SK-N-SH (cell line): ENCODE measurements at regions not wholly inside any gene's neighbourhood (a gene's known extent, or its start where the extent isn't known, plus 50 kb on each side); places are given as distances from the start of the nearest gene placed in this dataset.

Source experiments
- CHD2 ChIP-seq: fragments of 150-350 bp; IDR thresholded peaks from 2 replicates; pipeline ENCODE4 v1.6.1; 2018; ENCODE audit warnings: low read length; ENCODE audit not compliant: partially characterized antibody
- ELF1 ChIP-seq: IDR thresholded peaks from 2 replicates; pipeline ENCODE4 v1.4.0; 2012
- EP300 ChIP-seq, 2 experiments: IDR thresholded peaks; 2 replicates each; pipeline versions ENCODE4 v1.4.0 to v1.6.1; 2012; ENCODE audit warnings: borderline replicate concordance in 1 of 2, low read depth in 1 of 2, low read length in 1 of 2
- JUND ChIP-seq: IDR thresholded peaks from 2 replicates; pipeline ENCODE4 v1.4.0; 2012
- NFIC ChIP-seq: IDR thresholded peaks from 2 replicates; pipeline ENCODE4 v1.4.0; 2012; ENCODE audit warnings: borderline replicate concordance
- POLR2AphosphoS5 ChIP-seq: IDR thresholded peaks from 2 replicates; pipeline ENCODE4 v1.6.1; 2012; ENCODE audit warnings: low read depth, low read length
- RCOR1 ChIP-seq: fragments of 150-350 bp; IDR thresholded peaks from 2 replicates; pipeline ENCODE4 v1.6.1; 2017; ENCODE audit warnings: antibody characterized with exemption, low read length
- TAF1 ChIP-seq: IDR thresholded peaks from 2 replicates; pipeline ENCODE4 v1.6.1; 2012; ENCODE audit warnings: low read depth, mild to moderate bottlenecking, low read length, moderate library complexity, borderline replicate concordance
- TF ChIP-seq, protein P1 (sequence below): fragments of 200-600 bp; sonication (generic); IDR thresholded peaks from 2 replicates; pipeline ENCODE4 v1.6.1; 2017; ENCODE audit warnings: antibody characterized with exemption, mild to moderate bottlenecking, moderate library complexity
- TF ChIP-seq, protein P2 (sequence below): IDR thresholded peaks from 2 replicates; pipeline ENCODE4; 2012
- TF ChIP-seq, protein P3 (sequence below): IDR thresholded peaks from 2 replicates; pipeline ENCODE4 v1.4.0; 2012; ENCODE audit warnings: low read depth, borderline replicate concordance
- TF ChIP-seq, protein P4 (sequence below): IDR thresholded peaks from 2 replicates; pipeline ENCODE4 v1.6.1; 2012; ENCODE audit warnings: mild to moderate bottlenecking, low read depth, low read length, moderate library complexity

- TF ChIP-seq, protein P1, sequence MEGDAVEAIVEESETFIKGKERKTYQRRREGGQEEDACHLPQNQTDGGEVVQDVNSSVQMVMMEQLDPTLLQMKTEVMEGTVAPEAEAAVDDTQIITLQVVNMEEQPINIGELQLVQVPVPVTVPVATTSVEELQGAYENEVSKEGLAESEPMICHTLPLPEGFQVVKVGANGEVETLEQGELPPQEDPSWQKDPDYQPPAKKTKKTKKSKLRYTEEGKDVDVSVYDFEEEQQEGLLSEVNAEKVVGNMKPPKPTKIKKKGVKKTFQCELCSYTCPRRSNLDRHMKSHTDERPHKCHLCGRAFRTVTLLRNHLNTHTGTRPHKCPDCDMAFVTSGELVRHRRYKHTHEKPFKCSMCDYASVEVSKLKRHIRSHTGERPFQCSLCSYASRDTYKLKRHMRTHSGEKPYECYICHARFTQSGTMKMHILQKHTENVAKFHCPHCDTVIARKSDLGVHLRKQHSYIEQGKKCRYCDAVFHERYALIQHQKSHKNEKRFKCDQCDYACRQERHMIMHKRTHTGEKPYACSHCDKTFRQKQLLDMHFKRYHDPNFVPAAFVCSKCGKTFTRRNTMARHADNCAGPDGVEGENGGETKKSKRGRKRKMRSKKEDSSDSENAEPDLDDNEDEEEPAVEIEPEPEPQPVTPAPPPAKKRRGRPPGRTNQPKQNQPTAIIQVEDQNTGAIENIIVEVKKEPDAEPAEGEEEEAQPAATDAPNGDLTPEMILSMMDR = no peak
- TF ChIP-seq EP300 (IDR thresholded peaks at IDR 0.05; ENCODE audit: borderline replicate concordance in 1 of 2, low read depth in 1 of 2, low read length in 1 of 2) (no peak), POLR2AphosphoS5 (no peak), ELF1 (no peak), TAF1 (no peak), RCOR1 (no peak), JUND (no peak), CHD2 (no peak), NFIC (no peak)
- TF ChIP-seq, protein P2, sequence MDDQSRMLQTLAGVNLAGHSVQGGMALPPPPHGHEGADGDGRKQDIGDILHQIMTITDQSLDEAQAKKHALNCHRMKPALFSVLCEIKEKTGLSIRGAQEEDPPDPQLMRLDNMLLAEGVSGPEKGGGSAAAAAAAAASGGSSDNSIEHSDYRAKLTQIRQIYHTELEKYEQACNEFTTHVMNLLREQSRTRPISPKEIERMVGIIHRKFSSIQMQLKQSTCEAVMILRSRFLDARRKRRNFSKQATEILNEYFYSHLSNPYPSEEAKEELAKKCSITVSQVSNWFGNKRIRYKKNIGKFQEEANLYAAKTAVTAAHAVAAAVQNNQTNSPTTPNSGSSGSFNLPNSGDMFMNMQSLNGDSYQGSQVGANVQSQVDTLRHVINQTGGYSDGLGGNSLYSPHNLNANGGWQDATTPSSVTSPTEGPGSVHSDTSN = no peak
- TF ChIP-seq, protein P3, sequence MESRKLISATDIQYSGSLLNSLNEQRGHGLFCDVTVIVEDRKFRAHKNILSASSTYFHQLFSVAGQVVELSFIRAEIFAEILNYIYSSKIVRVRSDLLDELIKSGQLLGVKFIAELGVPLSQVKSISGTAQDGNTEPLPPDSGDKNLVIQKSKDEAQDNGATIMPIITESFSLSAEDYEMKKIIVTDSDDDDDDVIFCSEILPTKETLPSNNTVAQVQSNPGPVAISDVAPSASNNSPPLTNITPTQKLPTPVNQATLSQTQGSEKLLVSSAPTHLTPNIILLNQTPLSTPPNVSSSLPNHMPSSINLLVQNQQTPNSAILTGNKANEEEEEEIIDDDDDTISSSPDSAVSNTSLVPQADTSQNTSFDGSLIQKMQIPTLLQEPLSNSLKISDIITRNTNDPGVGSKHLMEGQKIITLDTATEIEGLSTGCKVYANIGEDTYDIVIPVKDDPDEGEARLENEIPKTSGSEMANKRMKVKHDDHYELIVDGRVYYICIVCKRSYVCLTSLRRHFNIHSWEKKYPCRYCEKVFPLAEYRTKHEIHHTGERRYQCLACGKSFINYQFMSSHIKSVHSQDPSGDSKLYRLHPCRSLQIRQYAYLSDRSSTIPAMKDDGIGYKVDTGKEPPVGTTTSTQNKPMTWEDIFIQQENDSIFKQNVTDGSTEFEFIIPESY = no peak
- TF ChIP-seq, protein P4, sequence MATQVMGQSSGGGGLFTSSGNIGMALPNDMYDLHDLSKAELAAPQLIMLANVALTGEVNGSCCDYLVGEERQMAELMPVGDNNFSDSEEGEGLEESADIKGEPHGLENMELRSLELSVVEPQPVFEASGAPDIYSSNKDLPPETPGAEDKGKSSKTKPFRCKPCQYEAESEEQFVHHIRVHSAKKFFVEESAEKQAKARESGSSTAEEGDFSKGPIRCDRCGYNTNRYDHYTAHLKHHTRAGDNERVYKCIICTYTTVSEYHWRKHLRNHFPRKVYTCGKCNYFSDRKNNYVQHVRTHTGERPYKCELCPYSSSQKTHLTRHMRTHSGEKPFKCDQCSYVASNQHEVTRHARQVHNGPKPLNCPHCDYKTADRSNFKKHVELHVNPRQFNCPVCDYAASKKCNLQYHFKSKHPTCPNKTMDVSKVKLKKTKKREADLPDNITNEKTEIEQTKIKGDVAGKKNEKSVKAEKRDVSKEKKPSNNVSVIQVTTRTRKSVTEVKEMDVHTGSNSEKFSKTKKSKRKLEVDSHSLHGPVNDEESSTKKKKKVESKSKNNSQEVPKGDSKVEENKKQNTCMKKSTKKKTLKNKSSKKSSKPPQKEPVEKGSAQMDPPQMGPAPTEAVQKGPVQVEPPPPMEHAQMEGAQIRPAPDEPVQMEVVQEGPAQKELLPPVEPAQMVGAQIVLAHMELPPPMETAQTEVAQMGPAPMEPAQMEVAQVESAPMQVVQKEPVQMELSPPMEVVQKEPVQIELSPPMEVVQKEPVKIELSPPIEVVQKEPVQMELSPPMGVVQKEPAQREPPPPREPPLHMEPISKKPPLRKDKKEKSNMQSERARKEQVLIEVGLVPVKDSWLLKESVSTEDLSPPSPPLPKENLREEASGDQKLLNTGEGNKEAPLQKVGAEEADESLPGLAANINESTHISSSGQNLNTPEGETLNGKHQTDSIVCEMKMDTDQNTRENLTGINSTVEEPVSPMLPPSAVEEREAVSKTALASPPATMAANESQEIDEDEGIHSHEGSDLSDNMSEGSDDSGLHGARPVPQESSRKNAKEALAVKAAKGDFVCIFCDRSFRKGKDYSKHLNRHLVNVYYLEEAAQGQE = no peak
Observed at GRCh38 chr10:28400176-28400575, 97.3 kb upstream of the MPP7 start.
